ENCODE measurements at regions not wholly inside any gene's neighbourhood (a gene's known extent, or its start where the extent isn't known, plus 50 kb on each side); places are given as distances from the start of the nearest gene placed in this dataset.

DNA sequence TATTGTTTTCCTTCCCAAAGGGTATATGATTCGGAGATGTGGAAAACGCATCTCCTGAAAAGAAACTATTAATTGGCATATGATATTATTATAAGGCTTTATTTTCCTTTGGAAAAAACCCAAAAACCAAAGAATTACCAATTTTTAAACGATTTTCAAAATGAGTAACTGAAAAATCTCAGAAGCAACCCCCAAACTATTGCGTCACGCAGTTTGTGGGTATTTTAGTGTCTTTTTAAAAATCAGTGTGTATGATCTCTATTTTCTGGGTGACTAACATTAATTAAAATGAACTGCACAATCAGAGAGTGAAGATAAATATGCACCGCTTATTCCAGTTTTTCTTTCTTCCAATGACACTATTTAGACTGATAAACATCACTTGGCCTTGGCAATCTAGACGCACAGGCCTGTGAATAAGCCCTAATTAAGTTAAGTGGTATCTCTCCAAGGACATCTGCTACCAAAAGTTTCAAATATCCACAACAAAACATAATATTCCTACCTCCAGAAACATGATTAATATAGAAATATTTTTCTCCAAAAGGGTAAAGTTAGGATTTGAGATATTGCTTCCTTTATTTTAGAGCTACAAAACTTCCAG lies 511.5 kb upstream of the FAM241A start:
- Histone ChIP-seq H3K27me3 (ENCODE audit: insufficient read depth, low read length) (no peaks in the 10 kb centered on the region; the same call in 1 of the 2 replicates), H3K4me3 (ENCODE audit: low read length) (no peak overlapping the region), H3K9me3 (ENCODE audit: insufficient read depth, low read depth, low read length) (no peaks in the 10 kb centered on the region), H3K4me1 (ENCODE audit: insufficient read depth, low read length) (no peaks in the 10 kb centered on the region), H3K36me3 (ENCODE audit: insufficient read depth, low read length) (no peaks in the 10 kb centered on the region), H3K9ac (ENCODE audit: low read depth, low read length) (no peak overlapping the region), H3K27ac (ENCODE audit: low read depth, low read length) (no peak overlapping the region)
- WGBS, result 96% methylated on average over 4 of the region's 7 CpGs

GRCh38 chr4:111635646-111636045 lies 509.6 kb upstream of the FAM241A start:
- no peak overlapping the region for H3K4me3 ChIP-seq (ENCODE audit: low read length)
- no peaks in the 10 kb centered on the region; the same call in 1 of the 2 replicates for H3K27me3 ChIP-seq (ENCODE audit: insufficient read depth, low read length)
- no peaks in the 10 kb centered on the region for H3K36me3 ChIP-seq (ENCODE audit: insufficient read depth, low read length)
- no peaks in the 10 kb centered on the region for H3K4me1 ChIP-seq (ENCODE audit: insufficient read depth, low read length)
- H3K27ac ChIP-seq (ENCODE audit: low read depth, low read length), result no peak overlapping the region
- no peaks in the 10 kb centered on the region for H3K9me3 ChIP-seq (ENCODE audit: insufficient read depth, low read depth, low read length)
- H3K9ac ChIP-seq (ENCODE audit: low read depth, low read length), result no peak overlapping the region
- WGBS, result 91% methylated on average over 1 of the region's 1 CpG

GRCh38 chr4:111636961-111637585 lies 508.2 kb upstream of the FAM241A start:
- Histone ChIP-seq H3K4me3 (ENCODE audit: low read length) (no peak overlapping the region), H3K27ac (ENCODE audit: low read depth, low read length) (no peak overlapping the region), H3K36me3 (ENCODE audit: insufficient read depth, low read length) (no peaks in the 10 kb centered on the region), H3K9ac (ENCODE audit: low read depth, low read length) (no peak overlapping the region), H3K4me1 (ENCODE audit: insufficient read depth, low read length) (no peaks in the 10 kb centered on the region), H3K9me3 (ENCODE audit: insufficient read depth, low read depth, low read length) (no peaks in the 10 kb centered on the region), H3K27me3 (ENCODE audit: insufficient read depth, low read length) (no peaks in the 10 kb centered on the region; the same call in 1 of the 2 replicates)
- WGBS, result 74% methylated on average over 2 of the region's 2 CpGs

- Histone ChIP-seq H3K4me1 (ENCODE audit: insufficient read depth, low read length) (no peaks in the 10 kb centered on the region), H3K36me3 (ENCODE audit: insufficient read depth, low read length) (no peaks in the 10 kb centered on the region), H3K9ac (ENCODE audit: low read depth, low read length) (no peak overlapping the region), H3K27ac (ENCODE audit: low read depth, low read length) (no peak overlapping the region), H3K9me3 (ENCODE audit: insufficient read depth, low read depth, low read length) (no peaks in the 10 kb centered on the region), H3K4me3 (ENCODE audit: low read length) (no peak overlapping the region), H3K27me3 (ENCODE audit: insufficient read depth, low read length) (no peaks in the 10 kb centered on the region; the same call in 1 of the 2 replicates)
- 95% methylated on average over 2 of the region's 3 CpGs for WGBS
Observed at GRCh38 chr4:111639120-111639690, 506.0 kb upstream of the FAM241A start.

DNA sequence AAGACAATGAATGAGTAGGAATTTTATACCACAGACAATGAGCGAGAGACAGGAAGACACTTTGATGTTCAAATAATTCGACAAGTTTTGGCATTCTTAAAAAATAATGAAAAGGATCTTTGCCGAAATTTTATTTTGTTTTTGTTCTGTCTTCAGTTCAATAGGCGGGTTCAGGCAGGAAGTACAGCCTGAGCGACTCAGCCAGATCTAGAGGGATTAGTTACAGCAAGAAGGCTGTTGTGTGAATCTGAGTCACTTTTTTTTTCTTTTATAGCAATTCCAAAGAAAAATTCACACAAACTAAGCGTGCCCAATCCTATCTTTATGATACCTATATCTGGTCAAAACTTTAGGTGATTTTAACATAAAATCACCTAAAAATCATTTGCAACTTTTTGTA lies 505.4 kb upstream of the FAM241A start:
- Histone ChIP-seq H3K4me1 (ENCODE audit: insufficient read depth, low read length) (no peaks in the 10 kb centered on the region), H3K9ac (ENCODE audit: low read depth, low read length) (no peak overlapping the region), H3K27me3 (ENCODE audit: insufficient read depth, low read length) (no peaks in the 10 kb centered on the region; the same call in 1 of the 2 replicates), H3K27ac (ENCODE audit: low read depth, low read length) (no peak overlapping the region), H3K36me3 (ENCODE audit: insufficient read depth, low read length) (no peaks in the 10 kb centered on the region), H3K4me3 (ENCODE audit: low read length) (no peak overlapping the region), H3K9me3 (ENCODE audit: insufficient read depth, low read depth, low read length) (no peaks in the 10 kb centered on the region)
- 75% methylated on average over 6 of the region's 6 CpGs for WGBS

- Histone ChIP-seq H3K27ac (ENCODE audit: low read depth, low read length) (no peak overlapping the region), H3K36me3 (ENCODE audit: insufficient read depth, low read length) (no peaks in the 10 kb centered on the region), H3K4me3 (ENCODE audit: low read length) (no peak overlapping the region), H3K27me3 (ENCODE audit: insufficient read depth, low read length) (no peaks in the 10 kb centered on the region; the same call in 1 of the 2 replicates), H3K9me3 (ENCODE audit: insufficient read depth, low read depth, low read length) (no peaks in the 10 kb centered on the region), H3K4me1 (ENCODE audit: insufficient read depth, low read length) (no peaks in the 10 kb centered on the region), H3K9ac (ENCODE audit: low read depth, low read length) (no peak overlapping the region)
- 48% methylated on average over 8 of the region's 9 CpGs for WGBS
Observed at GRCh38 chr4:111641813-111642579, 503.3 kb upstream of the FAM241A start.

DNA sequence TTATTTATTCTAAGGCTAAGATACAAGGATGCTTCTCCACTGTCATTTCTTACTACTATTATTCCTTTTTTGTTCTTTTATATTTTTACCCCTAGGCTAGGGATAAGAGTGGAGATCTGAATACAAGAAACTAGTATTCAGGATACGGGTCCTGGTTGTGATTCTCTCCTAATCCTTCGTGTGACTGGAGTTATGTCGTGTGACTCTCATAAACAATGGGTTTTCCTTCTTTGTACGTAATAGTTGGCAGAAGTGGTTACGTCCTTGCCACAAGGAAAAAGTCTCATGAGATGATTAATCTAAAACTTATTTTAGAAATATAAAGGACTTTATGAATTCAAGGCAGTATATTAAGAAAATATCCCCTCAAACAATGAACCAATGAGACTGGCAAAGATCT lies 497.2 kb upstream of the FAM241A start:
- WGBS, result 93% methylated on average over 4 of the region's 5 CpGs
- no peaks in the 10 kb centered on the region for H3K9me3 ChIP-seq (ENCODE audit: insufficient read depth, low read depth, low read length)
- no peaks in the 10 kb centered on the region for H3K36me3 ChIP-seq (ENCODE audit: insufficient read depth, low read length)
- H3K4me1 ChIP-seq (ENCODE audit: insufficient read depth, low read length), result peaks cover 34% of the 10 kb centered on the region
- H3K4me3 ChIP-seq (ENCODE audit: low read length), result no peak overlapping the region
- H3K27me3 ChIP-seq (ENCODE audit: insufficient read depth, low read length), result 0 out of 2 replicates have a peak, but pooled peaks cover 3% of the 10 kb centered on the region
- no peak overlapping the region for H3K27ac ChIP-seq (ENCODE audit: low read depth, low read length)
- H3K9ac ChIP-seq (ENCODE audit: low read depth, low read length), result no peak overlapping the region

GRCh38 chr4:111649308-111649707 lies 495.9 kb upstream of the FAM241A start:
- H3K4me3 ChIP-seq (ENCODE audit: low read length), result no peak overlapping the region
- no peak overlapping the region; the same call in 1 of the 2 replicates for H3K27ac ChIP-seq (ENCODE audit: low read depth, low read length)
- H3K36me3 ChIP-seq (ENCODE audit: insufficient read depth, low read length), result no peaks in the 10 kb centered on the region

DNA sequence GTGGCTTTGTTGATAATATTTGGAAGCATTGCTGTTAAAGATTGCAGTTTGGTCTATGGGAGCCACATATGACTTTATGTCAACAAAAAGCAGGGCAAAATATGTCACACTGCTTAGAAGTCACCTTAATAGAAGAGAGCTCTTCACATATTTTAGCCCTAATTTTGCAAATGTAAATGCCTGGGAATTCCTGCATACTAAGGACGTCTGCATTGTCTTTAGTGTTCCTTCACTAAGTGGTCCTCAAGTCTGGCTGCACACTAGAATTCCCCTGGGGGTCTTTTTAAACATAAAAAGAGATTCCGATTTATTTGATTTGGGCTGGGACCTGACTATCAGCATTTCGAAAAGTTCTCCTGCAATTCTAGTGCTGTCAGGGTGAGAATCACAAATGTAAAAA lies 495.1 kb upstream of the FAM241A start:
- Histone ChIP-seq H3K27me3 (ENCODE audit: insufficient read depth, low read length) (0 out of 2 replicates have a peak, but pooled peaks cover 3% of the 10 kb centered on the region), H3K9ac (ENCODE audit: low read depth, low read length) (no peak overlapping the region), H3K9me3 (ENCODE audit: insufficient read depth, low read depth, low read length) (no peaks in the 10 kb centered on the region), H3K4me1 (ENCODE audit: insufficient read depth, low read length) (peaks cover 34% of the 10 kb centered on the region), H3K27ac (ENCODE audit: low read depth, low read length) (peak overlapping the region; percentile 68; the same call in 1 of the 2 replicates), H3K4me3 (ENCODE audit: low read length) (no peak overlapping the region), H3K36me3 (ENCODE audit: insufficient read depth, low read length) (no peaks in the 10 kb centered on the region)
- WGBS, result 40% methylated on average over 3 of the region's 3 CpGs

More at GRCh38 chr4:111649308-111649707, 495.9 kb upstream of the FAM241A start:
- Histone ChIP-seq H3K9ac (ENCODE audit: low read depth, low read length) (no peak overlapping the region), H3K27me3 (ENCODE audit: insufficient read depth, low read length) (0 out of 2 replicates have a peak, but pooled peaks cover 3% of the 10 kb centered on the region), H3K9me3 (ENCODE audit: insufficient read depth, low read depth, low read length) (no peaks in the 10 kb centered on the region), H3K4me1 (ENCODE audit: insufficient read depth, low read length) (peaks cover 34% of the 10 kb centered on the region)
- 78% methylated on average over 3 of the region's 3 CpGs for WGBS

DNA sequence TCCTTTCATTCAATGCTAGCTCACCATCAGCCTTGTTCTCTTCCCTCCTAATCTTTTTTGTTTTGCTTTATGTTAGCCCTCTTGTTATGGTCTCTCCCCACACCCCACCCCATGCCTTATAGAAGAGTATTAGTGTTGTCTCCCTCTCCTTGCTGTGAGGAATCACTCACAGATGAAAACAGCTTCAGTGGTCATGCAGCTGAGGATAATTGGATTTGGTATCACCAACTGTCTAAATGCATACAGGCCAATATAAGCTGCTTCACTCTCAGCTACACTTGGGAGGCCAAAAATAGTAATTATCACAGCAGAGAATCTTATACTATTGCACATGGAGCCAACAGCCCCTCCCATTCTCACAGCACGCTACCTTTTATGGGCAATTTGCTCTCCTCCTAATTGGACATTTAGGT lies 494.6 kb upstream of the FAM241A start:
- Histone ChIP-seq H3K9me3 (ENCODE audit: insufficient read depth, low read depth, low read length) (no peaks in the 10 kb centered on the region), H3K36me3 (ENCODE audit: insufficient read depth, low read length) (no peaks in the 10 kb centered on the region), H3K9ac (ENCODE audit: low read depth, low read length) (no peak overlapping the region), H3K4me1 (ENCODE audit: insufficient read depth, low read length) (peaks cover 34% of the 10 kb centered on the region), H3K4me3 (ENCODE audit: low read length) (no peak overlapping the region), H3K27me3 (ENCODE audit: insufficient read depth, low read length) (0 out of 2 replicates have a peak, but pooled peaks cover 3% of the 10 kb centered on the region), H3K27ac (ENCODE audit: low read depth, low read length) (peak overlapping the region; percentile 68; the same call in 1 of the 2 replicates)
- WGBS, result 89% methylated on average over 1 of the region's 1 CpG

DNA sequence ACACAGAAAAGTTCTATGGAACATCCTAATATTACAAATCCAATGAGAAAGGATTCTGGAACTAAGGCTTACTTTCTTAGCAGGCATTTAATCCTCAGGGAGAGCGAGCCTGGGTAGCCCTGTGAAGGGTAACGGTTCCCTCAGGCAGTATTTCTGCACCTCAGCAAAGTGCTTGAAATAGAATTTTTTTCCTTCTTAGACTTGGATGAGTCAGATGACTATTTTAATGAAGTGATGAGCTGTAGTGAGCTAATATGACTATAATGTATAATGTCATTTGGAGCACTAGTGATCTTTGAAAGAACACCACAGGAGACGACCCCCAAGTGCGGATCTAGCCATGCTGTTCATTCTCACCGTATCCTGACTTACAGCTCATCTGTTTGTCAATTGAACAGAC lies 493.0 kb upstream of the FAM241A start:
- Histone ChIP-seq H3K4me3 (ENCODE audit: low read length) (no peak overlapping the region), H3K27ac (ENCODE audit: low read depth, low read length) (no peak overlapping the region), H3K9ac (ENCODE audit: low read depth, low read length) (no peak overlapping the region), H3K27me3 (ENCODE audit: insufficient read depth, low read length) (0 out of 2 replicates have a peak, but pooled peaks cover 3% of the 10 kb centered on the region), H3K9me3 (ENCODE audit: insufficient read depth, low read depth, low read length) (no peaks in the 10 kb centered on the region), H3K36me3 (ENCODE audit: insufficient read depth, low read length) (no peaks in the 10 kb centered on the region), H3K4me1 (ENCODE audit: insufficient read depth, low read length) (peaks cover 34% of the 10 kb centered on the region)
- WGBS, result 94% methylated on average over 5 of the region's 5 CpGs
